ENCODE measurements at regions not wholly inside any gene's neighbourhood (a gene's known extent, or its start where the extent isn't known, plus 50 kb on each side); places are given as distances from the start of the nearest gene placed in this dataset.

DNA sequence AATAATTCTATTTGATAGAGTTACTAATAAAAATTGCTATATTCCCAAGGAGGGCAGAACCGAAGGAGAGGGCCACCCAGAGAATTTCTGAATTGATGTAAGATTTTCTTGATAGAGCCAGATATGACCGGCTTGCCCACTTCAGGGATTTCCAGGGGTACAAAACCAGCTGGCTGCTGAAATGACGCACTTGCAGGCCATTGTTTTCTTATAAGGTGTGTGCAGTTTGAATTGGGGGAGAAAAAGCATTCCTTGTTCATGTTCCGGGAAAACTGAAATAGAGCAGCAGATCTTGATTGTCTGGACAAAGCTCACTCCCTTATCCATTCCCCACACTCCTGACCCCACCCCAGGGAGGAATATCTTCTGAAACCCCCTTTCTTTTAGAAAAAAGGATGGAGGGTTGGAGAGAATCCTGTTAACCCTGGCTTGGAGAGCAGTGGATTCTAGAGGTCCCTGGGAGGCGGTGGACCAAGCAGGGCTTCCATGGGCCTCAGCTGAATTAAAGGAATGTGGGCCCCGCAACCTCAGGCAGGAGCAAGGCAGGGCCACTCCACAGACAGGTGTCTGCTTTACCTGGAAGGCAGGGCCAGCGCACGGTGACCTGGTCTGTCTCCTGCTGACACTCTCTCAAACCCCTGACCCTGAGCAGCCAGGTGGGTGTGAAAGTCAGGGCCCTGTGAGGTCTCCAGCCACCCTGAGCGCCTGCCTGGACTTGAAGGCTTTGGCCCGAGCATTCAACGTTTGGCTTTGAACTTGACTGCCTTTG is 96.4 kb downstream of the TMEM170B start:
- TF ChIP-seq CTCF (conservative IDR thresholded peaks at IDR 0.05) (no peak), ZFX (IDR thresholded peaks at IDR 0.05) (no peak)

Data from C4-2B (cell line).